D721Med (cell line): ENCODE measurements at regions not wholly inside any gene's neighbourhood (a gene's known extent, or its start where the extent isn't known, plus 50 kb on each side); places are given as distances from the start of the nearest gene placed in this dataset.

Experiments
- DNase-seq: peaks from one replicate; pipeline ENCODE4 v3.0.0; 2011; ENCODE audit warnings: low spot score; ENCODE audit not compliant: insufficient read length
- FAIRE-seq: peaks from 2 replicates; lab custom pipeline; 2011; peaks lifted over from hg19 to GRCh38; lab: Jason Lieb, UNC
- CTCF ChIP-seq: IDR thresholded peaks from 2 replicates; pipeline ENCODE4 v1.5.1; 2012; ENCODE audit warnings: mild to moderate bottlenecking, control low read depth; ENCODE audit not compliant: insufficient read depth; ENCODE audit errors: missing control alignments

GRCh38 chr6:51542475-51542874 lies 544.9 kb downstream of the PKHD1 start:
- DNase-seq, result no peak
- no peak for TF ChIP-seq CTCF
- no peak for FAIRE-seq

- TF ChIP-seq CTCF, result no peak
- DNase-seq (no peak), FAIRE-seq (no peak)
Measured at GRCh38 chr6:51550243-51550642, 537.2 kb downstream of the PKHD1 start.

GRCh38 chr6:51552435-51552834 lies 535.0 kb downstream of the PKHD1 start:
- FAIRE-seq, result no peak
- TF ChIP-seq CTCF, result no peak
- DNase-seq, result no peak

GRCh38 chr6:51553246-51554015 lies 534.0 kb downstream of the PKHD1 start:
- FAIRE-seq, result no peak
- no peak for TF ChIP-seq CTCF
- DNase-seq, result no peak

- DNase-seq, result no peak
- no peak for FAIRE-seq
- TF ChIP-seq CTCF, result no peak
Measured at GRCh38 chr6:51554029-51554428, 533.4 kb downstream of the PKHD1 start.

- TF ChIP-seq CTCF, result peak; percentile 18
- DNase-seq (no peak), FAIRE-seq (no peak)
Measured at GRCh38 chr6:51559059-51559458, 528.4 kb downstream of the PKHD1 start.

GRCh38 chr6:51562198-51562597 lies 525.2 kb downstream of the PKHD1 start:
- FAIRE-seq, result no peak

More at GRCh38 chr6:51562198-51562597, 525.2 kb downstream of the PKHD1 start:
- no peak for TF ChIP-seq CTCF
- DNase-seq, result no peak
